ENCODE measurements at regions not wholly inside any gene's neighbourhood (a gene's known extent, or its start where the extent isn't known, plus 50 kb on each side); places are given as distances from the start of the nearest gene placed in this dataset.
A peak's percentile ranks its signal among the peaks of the same experiment; 100 is the strongest.
"Not testable (repeated sequence)": the region's sequence is repeated elsewhere in the genome, so short reads cannot be mapped to it uniquely, and the experiment has no call there.

DNA sequence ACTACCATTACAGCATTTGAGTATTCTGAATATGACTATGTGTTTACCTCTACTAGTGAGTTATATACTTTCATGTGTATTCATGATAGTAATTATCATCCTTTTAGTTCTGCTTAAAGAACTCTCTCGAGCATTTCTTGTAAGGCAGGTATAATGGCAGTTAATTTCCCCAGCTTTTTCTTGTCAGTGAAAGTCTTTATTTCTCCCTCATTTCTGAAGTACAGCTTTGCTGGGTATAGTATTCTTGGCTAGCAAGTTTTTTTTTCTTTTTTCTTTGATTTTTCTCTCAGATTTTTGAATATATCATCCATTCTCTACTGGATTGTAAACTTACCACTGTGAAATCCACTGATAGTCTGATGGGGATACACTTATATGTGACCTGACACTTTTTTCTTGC lies 165.9 kb upstream of the ARHGAP5 start:
- intact Hi-C loops (cut with DNase I), result no loop called here
- ATAC-seq, result no peak

DNA sequence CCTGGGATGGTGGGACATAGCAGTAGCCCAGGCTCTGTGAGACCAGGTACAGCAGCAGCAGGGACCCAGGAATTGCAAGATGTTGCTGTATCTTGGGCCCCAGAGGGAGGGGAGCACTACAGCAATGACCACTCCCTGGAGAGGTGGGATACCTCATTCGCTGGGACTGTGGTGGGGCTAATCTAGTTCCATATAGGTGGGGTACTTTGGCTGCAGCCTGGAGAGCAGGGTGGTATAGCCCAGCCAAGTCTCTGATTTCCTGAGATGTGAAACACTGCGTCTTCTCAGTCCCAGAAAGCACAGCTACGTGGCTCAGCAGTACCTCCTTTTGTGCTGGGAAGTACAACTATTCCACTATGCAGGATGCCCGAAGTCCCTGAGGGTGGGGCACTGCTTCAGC lies 163.7 kb upstream of the ARHGAP5 start:
- intact Hi-C loops (cut with DNase I), result no loop called here
- no peak for DNase-seq (ENCODE audit: missing footprints)
- ATAC-seq, result no peak

More for the DNA sequence above, 165.9 kb upstream of the ARHGAP5 start:
- no peak for DNase-seq (ENCODE audit: missing footprints)

GRCh38 chr14:31918289-31918688 lies 158.8 kb upstream of the ARHGAP5 start:
- intact Hi-C loops (cut with DNase I); ATAC-seq; DNase-seq (ENCODE audit: missing footprints): not testable (repeated sequence)

DNA sequence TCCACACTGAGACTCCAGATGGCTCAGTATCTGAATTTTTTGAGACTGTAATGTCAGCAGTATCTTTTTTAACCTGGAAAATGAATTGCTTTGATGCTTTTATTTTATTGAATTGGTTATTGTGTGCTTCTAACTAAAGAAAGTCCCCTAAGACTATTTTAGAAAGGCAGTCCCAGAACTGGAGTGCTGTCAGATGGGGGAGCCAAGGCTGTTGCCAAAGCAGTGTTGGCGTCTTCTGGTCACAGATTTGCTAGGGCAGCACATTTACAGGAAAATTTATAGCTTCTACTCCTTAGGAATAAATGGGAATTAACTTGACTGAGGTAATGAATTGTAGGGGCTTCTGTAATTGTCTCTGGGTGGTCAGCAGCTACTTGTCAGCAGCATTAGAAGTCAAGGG lies 157.1 kb upstream of the ARHGAP5 start:
- DNase-seq (ENCODE audit: missing footprints) (no peak), ATAC-seq (no peak)
- intact Hi-C loops (cut with DNase I), result loop anchor here (10.0 kb wide), 3 partner anchors 355 to 465 kb away; partner anchors contain the start of genes DTD2 and NUBPL

DNA sequence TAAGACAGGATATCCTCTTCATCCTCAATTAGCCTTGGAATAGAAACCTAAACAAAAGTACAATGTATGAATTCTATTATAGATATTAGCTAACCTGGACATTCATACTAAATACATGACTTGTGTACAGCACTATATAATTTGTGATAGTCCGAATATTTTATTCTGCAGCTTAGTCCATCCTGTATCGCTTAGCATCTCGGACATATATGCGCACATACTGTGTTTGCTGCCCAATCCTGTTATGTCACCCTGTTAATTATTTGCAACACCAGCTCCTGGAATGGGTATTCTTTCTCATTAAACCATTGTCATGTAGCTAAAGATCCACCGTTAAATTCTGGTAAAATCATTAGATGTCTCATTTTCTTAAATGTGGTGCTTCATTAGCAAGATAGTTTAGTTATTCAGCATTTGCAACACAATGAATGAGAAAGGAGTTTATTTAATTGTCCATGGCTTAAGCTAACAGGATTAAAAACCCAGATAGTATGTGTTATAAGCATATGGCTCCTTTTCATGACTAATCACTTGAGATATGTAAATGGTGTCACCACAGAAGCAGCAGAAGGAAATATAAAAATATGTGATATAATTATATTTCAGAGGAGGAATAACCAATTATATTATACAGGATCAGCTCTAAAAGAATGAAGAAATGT lies 156.0 kb upstream of the ARHGAP5 start:
- no peak for ATAC-seq
- intact Hi-C loops (cut with DNase I), result loop anchor here (10.0 kb wide), 3 partner anchors 356 to 466 kb away; partner anchors contain the start of genes DTD2 and NUBPL
- no peak for DNase-seq (ENCODE audit: missing footprints)

DNA sequence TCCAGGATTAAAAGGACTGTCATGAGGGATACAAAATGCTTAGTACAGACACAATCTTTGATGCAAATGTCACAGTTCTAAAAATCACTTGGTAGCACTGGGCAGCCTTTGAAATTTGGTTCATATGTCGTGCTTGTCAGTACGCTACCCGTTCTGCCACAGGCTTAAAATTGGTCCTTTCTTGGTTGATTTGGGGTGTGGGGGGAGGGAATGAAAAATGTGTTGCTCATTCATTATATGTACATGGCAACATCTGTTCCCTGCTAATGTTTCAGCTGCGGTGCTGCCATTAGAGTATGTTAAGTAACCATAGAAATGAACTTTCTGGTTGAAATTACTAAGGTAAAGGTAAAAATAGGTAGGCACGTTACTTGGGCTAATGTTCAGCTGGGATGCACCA lies 155.4 kb upstream of the ARHGAP5 start:
- intact Hi-C loops (cut with DNase I), result loop anchor here (10.0 kb wide), 3 partner anchors 357 to 467 kb away; partner anchors contain the start of genes DTD2 and NUBPL
- ATAC-seq, result no peak

DNA sequence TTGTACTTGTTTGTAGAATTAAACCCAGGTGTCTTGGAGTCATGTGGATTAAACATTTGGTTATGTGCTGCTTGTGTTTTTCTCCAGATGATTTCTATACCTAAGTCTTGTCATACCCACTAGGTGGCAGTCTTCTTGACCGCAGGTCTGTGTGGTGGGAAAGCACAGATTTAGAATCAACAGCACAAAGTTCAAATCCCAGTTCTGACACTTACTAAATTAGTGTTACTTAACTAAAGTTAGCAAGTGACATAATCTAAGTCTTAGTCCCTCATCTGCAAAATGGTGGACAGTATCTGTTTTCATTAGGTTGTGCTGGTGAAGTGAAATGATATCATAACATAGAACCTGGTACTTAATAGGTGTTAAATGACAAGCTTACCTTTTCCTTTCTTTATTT lies 151.0 kb upstream of the ARHGAP5 start:
- intact Hi-C loops (cut with DNase I), result loop anchor here (10.0 kb wide), 3 partner anchors 361 to 471 kb away; partner anchors contain the start of genes DTD2 and NUBPL
- DNase-seq (ENCODE audit: missing footprints) (no peak), ATAC-seq (no peak)

More for the DNA sequence above, 155.4 kb upstream of the ARHGAP5 start:
- DNase-seq (ENCODE audit: missing footprints), result no peak

DNA sequence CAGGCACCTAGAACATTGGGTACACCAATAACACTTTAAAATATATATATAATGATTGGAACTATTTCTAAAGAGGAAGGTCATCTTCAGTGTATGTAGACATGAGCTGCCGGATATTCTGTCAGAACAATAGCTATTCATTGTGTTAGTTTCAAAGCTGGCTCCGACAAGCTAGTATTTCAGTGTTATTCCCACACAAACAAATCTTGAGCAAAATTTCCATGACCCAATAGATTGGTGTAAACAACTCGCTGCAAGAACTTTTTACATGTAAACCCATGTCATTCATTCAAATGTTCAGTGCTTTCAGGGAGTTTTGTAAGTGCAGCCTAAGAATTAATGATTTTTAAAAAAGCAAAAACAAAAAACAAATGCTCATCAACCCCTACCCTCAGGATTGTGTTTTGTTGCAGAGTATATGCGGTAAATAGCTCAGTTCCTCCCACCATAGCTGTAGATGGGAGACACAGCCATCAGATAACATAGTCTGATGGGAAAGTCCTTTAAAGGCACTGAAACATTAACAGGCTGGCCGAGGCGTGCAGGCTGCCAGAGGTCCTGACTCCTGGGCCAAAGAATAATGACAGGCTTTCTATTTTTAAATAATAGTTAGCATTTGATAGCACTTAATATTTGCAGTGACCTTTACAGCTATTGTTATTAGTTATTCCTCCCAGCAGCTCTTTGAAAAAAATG lies 150.3 kb upstream of the ARHGAP5 start:
- DNase-seq (ENCODE audit: missing footprints) (no peak), ATAC-seq (peak; percentile 67)
- intact Hi-C loops (cut with DNase I), result loop anchor here (10.0 kb wide), 3 partner anchors 362 to 472 kb away; partner anchors contain the start of genes DTD2 and NUBPL

- DNase-seq (ENCODE audit: missing footprints), result no peak
- intact Hi-C loops (cut with DNase I), result loop anchor here (10.0 kb wide), 3 partner anchors 363 to 473 kb away; partner anchors contain the start of genes DTD2 and NUBPL
- ATAC-seq, result peak; percentile 86
Observed at GRCh38 chr14:31927348-31927832, 149.7 kb upstream of the ARHGAP5 start.

GRCh38 chr14:31930070-31930469 lies 147.0 kb upstream of the ARHGAP5 start:
- no peak for DNase-seq (ENCODE audit: missing footprints)
- intact Hi-C loops (cut with DNase I), result loop anchor here (5.0 kb wide), 1 partner anchor 537 kb away; no protein-coding TSS in a partner anchor
- no peak for ATAC-seq

GRCh38 chr14:31930493-31931240 lies 146.4 kb upstream of the ARHGAP5 start:
- DNase-seq (ENCODE audit: missing footprints), result no peak
- ATAC-seq, result no peak
- intact Hi-C loops (cut with DNase I), result loop anchor here (5.0 kb wide), 1 partner anchor 537 kb away; no protein-coding TSS in a partner anchor

GRCh38 chr14:31932675-31933074 lies 144.4 kb upstream of the ARHGAP5 start:
- DNase-seq (ENCODE audit: missing footprints) (no peak), ATAC-seq (no peak)
- intact Hi-C loops (cut with DNase I), result loop anchor here (5.0 kb wide), 1 partner anchor 535 kb away; no protein-coding TSS in a partner anchor

GRCh38 chr14:31933716-31934115 lies 143.4 kb upstream of the ARHGAP5 start:
- DNase-seq (ENCODE audit: missing footprints) (no peak), ATAC-seq (no peak)
- intact Hi-C loops (cut with DNase I), result loop anchor here (1.0 to 5.0 kb wide), 3 partner anchors 143 to 534 kb away; no protein-coding TSS in a partner anchor

DNA sequence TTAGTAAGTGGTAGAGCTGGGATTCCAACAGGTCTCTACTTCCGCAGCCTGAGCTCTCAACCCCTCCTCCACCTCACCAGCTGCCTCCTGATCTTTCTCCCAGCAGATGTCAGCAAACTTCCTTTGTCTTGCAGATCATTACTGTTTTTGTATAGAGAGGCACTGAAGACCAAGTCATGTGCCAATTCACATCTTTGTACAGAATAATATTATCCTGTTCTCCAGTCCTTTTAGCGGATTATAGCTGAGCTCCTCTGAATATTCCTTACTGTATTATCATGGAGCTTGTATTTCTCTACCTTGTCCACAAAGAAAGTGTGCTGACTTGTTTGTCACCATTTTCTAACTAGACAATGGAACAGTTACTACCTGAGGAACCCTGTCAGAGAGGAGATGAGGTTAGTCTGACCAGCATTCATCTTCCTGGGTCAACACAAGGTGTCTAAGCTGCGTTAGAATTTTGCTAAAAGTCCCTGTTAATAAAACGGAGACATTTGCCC lies 142.3 kb upstream of the ARHGAP5 start:
- ATAC-seq (peak; percentile 78), DNase-seq (ENCODE audit: missing footprints) (no peak)
- intact Hi-C loops (cut with DNase I), result loop anchor here (1.0 to 5.0 kb wide), 3 partner anchors 141 to 532 kb away; no protein-coding TSS in a partner anchor

- ATAC-seq (no peak), DNase-seq (ENCODE audit: missing footprints) (no peak)
- intact Hi-C loops (cut with DNase I), result no loop called here
Observed at GRCh38 chr14:31935391-31935790, 141.7 kb upstream of the ARHGAP5 start.

DNA sequence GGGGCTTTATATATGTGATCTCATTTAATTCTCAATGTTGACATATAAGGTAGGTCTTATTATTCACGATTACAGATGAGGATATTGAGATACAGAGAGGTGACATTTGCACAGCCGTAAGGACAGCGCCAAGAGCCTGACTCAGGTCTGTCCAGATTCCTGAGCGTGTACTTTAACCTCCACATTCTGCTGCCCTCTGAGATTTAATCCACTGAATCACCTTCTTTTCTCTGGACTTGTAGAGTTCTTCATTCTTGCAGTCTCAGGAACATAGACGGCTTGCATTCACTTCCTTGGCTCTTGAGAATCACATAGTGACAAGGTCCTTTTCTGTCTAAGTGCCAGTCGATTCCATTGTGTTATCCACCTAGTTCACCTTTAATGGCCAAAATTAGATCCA lies 141.0 kb upstream of the ARHGAP5 start:
- intact Hi-C loops (cut with DNase I), result no loop called here
- DNase-seq (ENCODE audit: missing footprints) (no peak), ATAC-seq (no peak)

- intact Hi-C loops (cut with DNase I), result no loop called here
- DNase-seq (ENCODE audit: missing footprints) (no peak), ATAC-seq (peak; percentile 51)
Observed at GRCh38 chr14:31937730-31938346, 139.3 kb upstream of the ARHGAP5 start.

- intact Hi-C loops (cut with DNase I), result no loop called here
- no peak for DNase-seq (ENCODE audit: missing footprints)
- no peak for ATAC-seq
Observed at GRCh38 chr14:31939934-31940333, 137.2 kb upstream of the ARHGAP5 start.

All from Right ventricle myocardium inferior (tissue), 1 donor.